Ramos (cell line): ENCODE measurements at regions not wholly inside any gene's neighbourhood (a gene's known extent, or its start where the extent isn't known, plus 50 kb on each side); places are given as distances from the start of the nearest gene placed in this dataset.

Experiments
- in situ Hi-C: fragments of 300-500 bp; cut with MboI; formaldehyde crosslinking; loops from one replicate; pipeline ENCODE4 v1.14.3; 2022; ENCODE audit warnings: low sequenced_read_pairs; ENCODE audit not compliant: unreplicated experiment

- in situ Hi-C loops = no loop called here
Observed at GRCh38 chr9:20137425-20137824, 348.6 kb upstream of the SLC24A2 start.

DNA sequence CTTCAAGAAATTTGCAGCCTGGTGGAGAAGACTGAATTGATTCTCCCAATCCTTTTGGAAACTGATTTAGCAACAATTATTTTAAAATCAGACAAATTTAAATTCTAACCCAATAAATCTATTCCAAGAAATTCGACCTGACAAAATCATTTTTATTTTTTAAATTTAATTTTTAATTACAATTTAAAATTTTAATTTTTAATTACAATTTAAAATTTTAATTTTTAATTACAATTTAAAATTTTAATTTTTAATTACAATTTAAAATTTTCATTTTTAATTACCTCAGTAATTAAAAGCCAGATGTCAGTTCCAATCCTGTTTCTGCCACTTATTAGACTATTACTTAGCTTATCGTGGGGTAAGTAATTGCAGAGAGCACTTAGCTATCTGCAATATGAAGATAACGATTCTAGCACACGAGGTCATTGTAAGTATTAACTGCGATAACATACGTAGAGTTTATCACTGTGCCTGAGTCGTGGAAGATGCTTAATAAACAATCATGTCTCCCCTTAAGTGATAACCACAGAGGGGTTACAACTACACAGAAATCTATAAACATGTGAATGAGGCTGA lies 346.4 kb upstream of the SLC24A2 start:
- in situ Hi-C loops = no loop called here

DNA sequence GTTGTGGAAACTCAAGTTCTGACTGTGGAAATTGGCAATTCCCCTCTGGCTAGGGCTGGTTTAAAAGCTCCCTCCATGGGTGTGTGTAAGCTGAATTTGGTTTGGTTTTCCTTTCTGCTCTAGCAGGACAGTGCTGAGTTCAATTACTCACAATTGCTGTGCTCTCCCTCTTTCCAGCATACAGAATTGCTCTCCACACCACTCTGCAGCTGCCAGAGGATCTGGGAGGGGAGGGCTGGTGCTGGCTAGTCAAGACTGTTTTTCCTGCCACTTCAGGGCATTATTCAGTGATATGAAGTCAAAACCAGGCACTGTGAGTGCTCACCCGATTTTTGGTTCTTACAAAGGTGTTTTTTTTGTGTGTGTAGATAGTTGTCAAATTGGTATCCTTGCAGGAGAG lies 336.9 kb upstream of the SLC24A2 start:
- in situ Hi-C loops = no loop called here

- in situ Hi-C loops = no loop called here
Observed at GRCh38 chr9:20119566-20119965, 330.7 kb upstream of the SLC24A2 start.

GRCh38 chr9:20117986-20118385 lies 329.1 kb upstream of the SLC24A2 start:
- in situ Hi-C loops = no loop called here

DNA sequence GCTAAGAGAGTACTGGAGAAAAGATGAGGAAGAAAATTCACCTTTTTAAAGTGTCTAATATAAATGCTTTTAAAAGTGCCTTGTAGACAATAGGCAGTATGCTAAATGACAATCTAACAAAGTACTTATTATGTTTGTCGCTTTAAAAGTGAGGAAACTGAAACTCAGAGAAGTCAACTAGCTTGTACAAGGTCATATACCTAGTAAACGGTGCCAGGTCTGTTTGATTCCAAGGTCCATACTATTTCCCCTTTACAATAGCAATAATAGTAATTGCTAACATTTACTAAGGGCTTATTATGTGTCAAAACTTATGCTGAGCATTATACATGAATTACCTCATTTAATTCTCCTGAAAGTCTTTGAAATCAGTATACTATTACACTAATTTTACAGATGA lies 328.6 kb upstream of the SLC24A2 start:
- in situ Hi-C loops = no loop called here

DNA sequence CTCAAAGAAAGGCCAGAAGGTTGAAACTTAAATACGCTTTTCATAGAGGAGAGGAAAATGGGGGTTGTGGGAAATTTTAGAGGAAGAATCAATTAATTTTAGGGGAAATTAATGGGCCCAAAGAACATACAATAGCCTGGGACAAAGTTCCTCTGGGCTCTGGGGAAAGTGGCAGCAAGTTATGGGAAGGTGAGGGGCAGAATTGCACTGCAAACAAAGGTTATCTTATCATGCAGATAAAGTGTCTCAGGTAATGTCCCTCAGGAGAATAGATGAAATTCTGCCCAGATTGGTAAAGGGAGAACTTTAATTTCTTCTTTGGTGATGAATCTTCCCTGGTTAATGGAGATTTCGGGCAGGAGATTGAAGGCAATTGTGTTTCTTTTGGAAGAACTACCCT lies 326.1 kb upstream of the SLC24A2 start:
- in situ Hi-C loops = no loop called here

GRCh38 chr9:20112205-20112783 lies 323.5 kb upstream of the SLC24A2 start:
- in situ Hi-C loops = no loop called here

DNA sequence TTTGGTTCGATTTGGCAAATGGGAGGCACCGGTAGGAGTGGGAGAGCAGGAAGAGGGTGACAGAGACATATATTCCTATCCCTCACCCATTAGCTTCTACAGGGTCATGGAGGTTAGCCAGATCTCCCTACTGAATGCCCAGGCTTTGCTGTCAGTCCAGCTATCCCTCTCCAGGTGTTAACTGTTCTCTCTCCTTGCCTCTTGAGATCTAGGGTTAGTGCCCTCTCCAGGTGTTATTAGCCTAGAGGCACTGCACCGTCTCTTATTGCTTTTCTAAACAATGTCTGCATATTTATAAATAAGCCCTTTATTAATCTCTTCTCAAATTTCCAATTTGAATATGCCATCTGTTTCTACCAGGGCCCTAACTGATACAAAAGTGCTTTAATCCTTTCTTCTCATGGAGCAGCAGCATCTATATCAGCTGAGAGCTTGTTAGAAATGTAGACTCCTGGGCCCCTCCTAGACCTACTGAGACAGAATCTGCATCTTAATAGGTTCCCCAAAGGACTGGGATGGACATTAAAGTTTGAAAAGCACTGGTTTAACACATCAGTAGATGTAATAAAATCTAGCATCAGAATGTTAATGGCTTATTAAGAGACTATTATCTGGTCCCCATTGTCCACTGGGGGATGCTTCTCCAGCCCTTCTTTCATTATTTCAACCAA lies 322.5 kb upstream of the SLC24A2 start:
- in situ Hi-C loops = no loop called here

DNA sequence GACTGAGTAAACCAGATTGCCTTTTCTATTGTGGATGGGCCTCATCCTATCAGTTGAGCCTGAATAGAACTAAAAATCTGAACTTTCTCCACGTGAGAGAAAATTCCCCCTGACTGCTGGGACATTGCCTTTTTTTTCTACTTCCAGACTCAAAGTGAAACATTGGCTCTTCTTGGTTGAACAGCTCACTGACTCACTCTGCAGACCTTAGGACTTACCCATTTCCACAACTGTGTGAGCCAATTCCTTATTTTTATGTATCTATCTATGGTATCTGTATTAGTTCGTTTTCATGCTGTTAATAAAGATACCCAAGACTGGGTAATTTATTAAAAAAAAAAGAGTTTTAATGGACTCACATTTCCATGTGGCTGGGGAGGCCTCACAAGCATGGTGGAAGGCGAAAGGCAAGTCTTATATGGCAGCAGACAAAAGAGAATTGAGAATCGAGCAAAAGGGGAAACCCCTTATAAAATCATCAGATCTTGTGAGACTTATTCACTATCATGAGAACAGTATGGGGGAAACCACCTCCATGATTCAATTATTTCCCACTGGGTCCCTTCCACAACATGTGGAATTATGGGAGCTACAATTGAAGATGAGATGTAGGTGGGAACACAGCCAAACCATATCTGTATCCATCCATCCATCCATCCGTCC lies 306.7 kb upstream of the SLC24A2 start:
- in situ Hi-C loops = no loop called here

- in situ Hi-C loops = no loop called here
Observed at GRCh38 chr9:20092561-20092960, 303.7 kb upstream of the SLC24A2 start.

GRCh38 chr9:20087481-20087880 lies 298.6 kb upstream of the SLC24A2 start:
- in situ Hi-C loops = no loop called here

- in situ Hi-C loops = no loop called here
Observed at GRCh38 chr9:20085842-20086241, 297.0 kb upstream of the SLC24A2 start.

- in situ Hi-C loops = no loop called here
Observed at GRCh38 chr9:20084125-20084524, 295.3 kb upstream of the SLC24A2 start.

GRCh38 chr9:20083390-20083789 lies 294.6 kb upstream of the SLC24A2 start:
- in situ Hi-C loops = no loop called here

DNA sequence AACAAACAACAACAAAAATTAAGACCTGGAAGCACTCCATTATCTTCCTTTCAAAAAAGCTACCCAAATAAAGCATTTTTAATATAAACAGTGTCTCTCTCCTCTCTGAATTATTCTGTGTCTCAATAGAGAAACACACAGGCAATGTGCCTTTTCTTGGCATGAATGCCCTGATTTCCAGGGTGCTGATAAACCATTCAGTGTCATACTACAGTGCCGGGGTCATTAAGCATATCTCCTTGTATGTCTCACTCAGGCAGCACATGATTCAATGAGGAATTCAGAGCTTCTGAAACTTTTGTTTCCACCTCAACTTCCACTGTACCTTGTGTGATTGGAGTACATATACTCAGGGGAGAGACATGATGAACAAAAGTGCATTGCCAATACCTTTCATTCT lies 294.0 kb upstream of the SLC24A2 start:
- in situ Hi-C loops = no loop called here

DNA sequence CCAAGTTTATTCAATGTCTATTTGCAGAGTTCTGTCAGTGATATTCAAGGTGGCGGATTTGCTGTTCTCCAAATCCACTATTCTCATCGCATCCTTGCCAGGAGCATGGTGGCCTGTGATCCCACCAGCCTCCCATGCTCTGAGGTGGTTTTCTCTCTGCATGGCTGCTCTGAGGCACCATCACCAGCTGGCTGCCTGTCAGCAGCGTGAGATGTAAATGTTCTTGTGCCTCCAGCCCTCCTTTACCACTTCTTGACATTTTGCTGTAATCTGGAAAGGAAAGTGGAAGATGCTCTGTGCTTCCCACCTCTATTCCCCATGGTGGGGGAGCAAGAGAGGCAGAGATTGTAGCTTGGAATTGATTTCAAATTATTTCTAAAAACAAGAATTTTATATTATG lies 293.6 kb upstream of the SLC24A2 start:
- in situ Hi-C loops = no loop called here

GRCh38 chr9:20078246-20078645 lies 289.4 kb upstream of the SLC24A2 start:
- in situ Hi-C loops = no loop called here

GRCh38 chr9:20074291-20074690 lies 285.5 kb upstream of the SLC24A2 start:
- in situ Hi-C loops = no loop called here

GRCh38 chr9:20070336-20070735 lies 281.5 kb upstream of the SLC24A2 start:
- in situ Hi-C loops = no loop called here
